Epithelial cell of proximal tubule (primary cell): ENCODE measurements at regions not wholly inside any gene's neighbourhood (a gene's known extent, or its start where the extent isn't known, plus 50 kb on each side); places are given as distances from the start of the nearest gene placed in this dataset.

Source experiments
- DNase-seq: peaks from one replicate; pipeline ENCODE4 v3.0.0-alpha.2; 2011; ENCODE audit warnings: low read depth
- H3K4me3 ChIP-seq: 2 replicates; pipeline ENCODE4 v1.5.1; 2011; ENCODE audit warnings: low read depth, mild to moderate bottlenecking, low read length
- CTCF ChIP-seq: conservative IDR thresholded peaks from 2 replicates; pipeline ENCODE4 v1.5.1; 2012; ENCODE audit warnings: low read depth, mild to moderate bottlenecking, low read length

GRCh38 chr11:128389461-128389976, 197.8 kb downstream of the ETS1 start:
- TF ChIP-seq CTCF: no peak
- no peak overlapping the region for H3K4me3 ChIP-seq
- DNase-seq: no peak

DNA sequence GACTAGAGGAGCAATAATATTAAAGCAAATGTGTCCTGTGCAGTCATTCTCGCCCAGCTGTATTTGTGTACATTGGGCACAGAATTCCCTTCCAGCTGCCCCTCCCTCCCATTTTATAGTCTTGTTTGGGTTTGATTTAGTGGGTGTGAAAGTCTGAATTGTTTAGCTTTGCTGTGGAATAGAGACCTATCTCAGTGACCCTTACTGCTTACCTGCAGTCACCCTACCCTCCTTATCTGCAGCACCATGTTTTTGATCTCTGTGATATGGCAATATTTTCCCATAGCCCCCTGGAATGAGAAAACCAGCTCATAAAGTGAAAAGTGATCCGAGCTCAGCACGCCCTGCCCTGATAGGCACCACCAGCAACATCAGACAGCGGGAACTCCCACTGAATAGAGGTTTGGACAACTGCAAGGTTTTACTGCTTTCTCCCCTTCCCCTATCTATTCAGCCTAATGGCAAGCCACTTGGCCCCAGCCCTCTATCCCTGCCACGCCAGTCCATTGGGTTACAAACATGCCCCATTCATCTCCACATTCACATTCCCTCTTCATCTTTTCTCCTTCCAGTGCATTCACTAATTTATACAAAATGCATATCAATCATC, 199.0 kb downstream of the ETS1 start:
- DNase-seq: no peak
- H3K4me3 ChIP-seq: no peak overlapping the region

DNA sequence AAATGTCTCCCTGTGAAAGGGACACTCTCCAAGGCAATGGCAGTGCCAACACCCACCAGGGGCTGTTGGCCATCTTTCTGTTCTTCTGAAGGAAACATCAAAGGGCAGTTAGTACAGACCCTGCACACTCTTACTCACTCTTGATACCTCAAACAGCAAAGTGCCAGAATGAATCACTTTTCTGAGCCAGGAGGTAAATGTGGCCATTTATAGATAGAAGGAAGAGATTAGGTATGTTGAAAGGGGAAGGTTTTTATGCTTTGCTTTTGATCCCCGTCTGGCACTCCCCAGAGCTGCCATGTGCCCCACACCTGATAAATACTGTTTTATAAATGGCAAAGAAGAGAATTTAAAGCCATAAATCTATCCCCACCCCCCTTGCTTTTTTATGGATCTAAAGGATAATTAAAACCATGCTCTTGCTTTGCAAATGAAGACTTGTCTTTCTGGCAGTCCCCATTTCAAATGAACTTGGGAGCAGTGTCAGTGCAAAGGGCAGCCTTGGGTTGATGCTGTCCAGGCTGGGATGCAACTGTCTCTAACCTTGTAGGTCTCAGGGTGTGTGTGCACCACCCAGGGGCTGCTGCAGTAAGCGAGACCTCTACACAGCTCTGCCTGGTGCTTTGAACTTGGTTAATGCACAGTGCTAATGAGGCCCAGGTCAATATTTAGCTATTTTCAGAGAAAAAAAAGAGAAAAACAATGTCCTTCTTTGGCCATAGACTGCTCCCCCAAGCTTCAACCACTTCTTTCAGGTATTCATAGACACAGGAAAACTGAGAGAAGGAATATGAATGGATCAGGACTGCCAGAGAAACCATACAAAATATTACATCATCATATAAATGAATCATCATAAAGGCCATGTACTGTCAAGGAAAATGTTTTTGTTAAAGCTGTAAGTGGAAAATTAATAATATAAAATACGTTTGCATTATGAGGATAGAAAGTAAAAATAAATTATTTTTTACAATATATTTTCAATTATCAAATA, 207.5 kb downstream of the ETS1 start:
- H3K4me3 ChIP-seq: no peak overlapping the region
- no peak for DNase-seq
- TF ChIP-seq CTCF: no peak

More for the DNA sequence above, 199.0 kb downstream of the ETS1 start:
- no peak for TF ChIP-seq CTCF

- no peak for TF ChIP-seq CTCF
- H3K4me3 ChIP-seq: no peak overlapping the region
- no peak for DNase-seq
Observed at GRCh38 chr11:128375961-128376360, 211.4 kb downstream of the ETS1 start.

- DNase-seq: no peak
- no peak for TF ChIP-seq CTCF
- no peak overlapping the region for H3K4me3 ChIP-seq
Observed at GRCh38 chr11:128374026-128374425, 213.3 kb downstream of the ETS1 start.

- no peak for DNase-seq
- no peak overlapping the region for H3K4me3 ChIP-seq
- TF ChIP-seq CTCF: no peak
Observed at GRCh38 chr11:128372977-128373376, 214.4 kb downstream of the ETS1 start.

- TF ChIP-seq CTCF: no peak
- H3K4me3 ChIP-seq: no peak overlapping the region
- DNase-seq: no peak
Observed at GRCh38 chr11:128367573-128367972, 219.8 kb downstream of the ETS1 start.
